ENCODE measurements at regions not wholly inside any gene's neighbourhood (a gene's known extent, or its start where the extent isn't known, plus 50 kb on each side); places are given as distances from the start of the nearest gene placed in this dataset.

DNA sequence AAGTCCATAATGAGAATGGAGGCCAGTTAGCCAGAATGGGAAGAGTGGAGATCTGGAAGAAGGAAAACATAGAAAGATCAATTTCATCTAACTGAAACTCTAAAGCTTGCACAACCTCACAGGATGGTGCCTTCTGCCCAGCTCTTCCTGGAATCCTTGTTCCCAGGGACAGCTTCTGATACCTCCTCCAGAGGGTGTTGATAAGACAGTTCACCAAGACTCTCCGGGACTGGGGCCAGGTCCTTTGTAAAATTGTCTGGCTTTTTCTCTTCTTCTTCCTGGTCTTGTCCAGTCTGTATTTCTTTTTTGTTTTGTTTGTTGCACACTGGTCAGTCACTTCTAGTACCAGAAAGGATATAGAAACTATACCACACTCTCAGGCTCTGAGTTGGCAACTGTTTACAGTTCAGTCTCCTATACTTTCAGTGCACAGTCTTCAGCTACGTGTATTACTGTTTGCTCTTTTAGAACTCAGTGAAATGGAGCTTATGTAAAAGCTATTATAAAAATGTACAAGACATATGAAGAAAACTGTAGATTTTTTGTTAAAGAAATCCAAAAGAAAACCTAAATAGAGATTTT is 142.8 kb upstream of the RPL34 start:
- H3K4me3 Mint-ChIP-seq = no peak overlapping the region
- intact Hi-C loops (cut with micrococcal nuclease) = no loop called here
- no peak overlapping the region for H3K27ac Mint-ChIP-seq
- DNase-seq (no peak), ATAC-seq (no peak)
- TF ChIP-seq, protein P1, sequence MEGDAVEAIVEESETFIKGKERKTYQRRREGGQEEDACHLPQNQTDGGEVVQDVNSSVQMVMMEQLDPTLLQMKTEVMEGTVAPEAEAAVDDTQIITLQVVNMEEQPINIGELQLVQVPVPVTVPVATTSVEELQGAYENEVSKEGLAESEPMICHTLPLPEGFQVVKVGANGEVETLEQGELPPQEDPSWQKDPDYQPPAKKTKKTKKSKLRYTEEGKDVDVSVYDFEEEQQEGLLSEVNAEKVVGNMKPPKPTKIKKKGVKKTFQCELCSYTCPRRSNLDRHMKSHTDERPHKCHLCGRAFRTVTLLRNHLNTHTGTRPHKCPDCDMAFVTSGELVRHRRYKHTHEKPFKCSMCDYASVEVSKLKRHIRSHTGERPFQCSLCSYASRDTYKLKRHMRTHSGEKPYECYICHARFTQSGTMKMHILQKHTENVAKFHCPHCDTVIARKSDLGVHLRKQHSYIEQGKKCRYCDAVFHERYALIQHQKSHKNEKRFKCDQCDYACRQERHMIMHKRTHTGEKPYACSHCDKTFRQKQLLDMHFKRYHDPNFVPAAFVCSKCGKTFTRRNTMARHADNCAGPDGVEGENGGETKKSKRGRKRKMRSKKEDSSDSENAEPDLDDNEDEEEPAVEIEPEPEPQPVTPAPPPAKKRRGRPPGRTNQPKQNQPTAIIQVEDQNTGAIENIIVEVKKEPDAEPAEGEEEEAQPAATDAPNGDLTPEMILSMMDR (IDR thresholded peaks at IDR 0.05) = no peak
- H3K27me3 Mint-ChIP-seq = no peaks in the 10 kb centered on the region
- no peaks in the 10 kb centered on the region for H3K36me3 Mint-ChIP-seq (ENCODE audit: low read depth)
- POLR2A ChIA-PET = interaction anchor here (0.6 kb wide), 1 partner anchor 21 kb away, joined by 5 read pairs; no protein-coding TSS in a partner anchor
- CTCF ChIA-PET = no interaction called here
- no peaks in the 10 kb centered on the region for H3K9me3 Mint-ChIP-seq
- peaks cover 10% of the 10 kb centered on the region for H3K4me1 Mint-ChIP-seq (ENCODE audit: low read depth)

DNA sequence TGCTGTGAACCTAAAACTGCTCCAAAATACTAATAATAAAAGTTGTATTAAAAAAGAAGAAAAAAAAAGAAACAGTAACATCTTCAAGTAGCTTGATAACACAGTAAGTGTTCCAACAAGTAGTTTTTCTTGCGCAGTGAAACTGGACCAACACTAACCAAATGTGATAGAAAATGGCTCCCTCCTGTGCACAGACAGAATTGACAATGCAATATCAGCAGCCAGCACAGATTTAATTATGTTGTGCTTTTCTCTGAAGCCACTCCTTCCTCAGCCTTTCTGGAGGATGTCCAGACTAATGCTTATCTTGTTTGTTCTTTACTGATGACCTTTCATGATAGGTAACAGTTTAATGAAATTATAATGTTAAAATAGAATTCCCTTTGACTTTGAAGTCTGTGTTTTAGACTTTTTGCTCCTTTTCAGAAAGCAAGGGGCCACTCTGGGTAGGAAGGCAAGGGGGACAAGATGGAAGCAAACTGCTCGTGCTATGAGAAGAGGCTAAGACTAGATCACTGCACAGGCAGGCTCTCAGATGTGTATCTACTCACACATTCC is 147.1 kb upstream of the RPL34 start:
- TF ChIP-seq, protein P1 (IDR thresholded peaks at IDR 0.05) = no peak
- no peak for ATAC-seq
- DNase-seq = no peak
- H3K27me3 Mint-ChIP-seq = no peaks in the 10 kb centered on the region
- no peaks in the 10 kb centered on the region for H3K9me3 Mint-ChIP-seq
- H3K4me1 Mint-ChIP-seq (ENCODE audit: low read depth) = peaks cover 14% of the 10 kb centered on the region
- intact Hi-C loops (cut with micrococcal nuclease) = loop anchor here (5.0 kb wide), 1 partner anchor 44 kb away; no protein-coding TSS in a partner anchor
- CTCF ChIA-PET = no interaction called here
- POLR2A ChIA-PET = interaction anchor here (0.7 kb wide), 1 partner anchor 11 kb away, joined by 3 read pairs; no protein-coding TSS in a partner anchor
- no peak overlapping the region for H3K4me3 Mint-ChIP-seq
- no peaks in the 10 kb centered on the region for H3K36me3 Mint-ChIP-seq (ENCODE audit: low read depth)
- H3K27ac Mint-ChIP-seq = no peak overlapping the region

- intact Hi-C loops (cut with micrococcal nuclease) = no loop called here
- Mint-ChIP-seq H3K9me3 (no peaks in the 10 kb centered on the region), H3K27me3 (no peaks in the 10 kb centered on the region), H3K27ac (peak overlapping the region; percentile 81), H3K4me1 (ENCODE audit: low read depth) (peaks cover 40% of the 10 kb centered on the region), H3K36me3 (ENCODE audit: low read depth) (no peaks in the 10 kb centered on the region), H3K4me3 (peak overlapping the region; percentile 56)
- ATAC-seq (peak; percentile 94), DNase-seq (peak; percentile 60)
- TF ChIP-seq, protein P1 (IDR thresholded peaks at IDR 0.05) = no peak
- CTCF ChIA-PET = interaction anchor here (0.6 to 2.5 kb wide), 5 partner anchors 14 to 448 kb away, joined by 3 to 7 read pairs (median 5); no protein-coding TSS in a partner anchor
- POLR2A ChIA-PET = interaction anchor here (0.6 to 1.2 kb wide), 4 partner anchors 12 to 282 kb away, joined by 3 read pairs; no protein-coding TSS in a partner anchor
Measured at GRCh38 chr4:108466936-108467902, 153.2 kb upstream of the RPL34 start.

DNA sequence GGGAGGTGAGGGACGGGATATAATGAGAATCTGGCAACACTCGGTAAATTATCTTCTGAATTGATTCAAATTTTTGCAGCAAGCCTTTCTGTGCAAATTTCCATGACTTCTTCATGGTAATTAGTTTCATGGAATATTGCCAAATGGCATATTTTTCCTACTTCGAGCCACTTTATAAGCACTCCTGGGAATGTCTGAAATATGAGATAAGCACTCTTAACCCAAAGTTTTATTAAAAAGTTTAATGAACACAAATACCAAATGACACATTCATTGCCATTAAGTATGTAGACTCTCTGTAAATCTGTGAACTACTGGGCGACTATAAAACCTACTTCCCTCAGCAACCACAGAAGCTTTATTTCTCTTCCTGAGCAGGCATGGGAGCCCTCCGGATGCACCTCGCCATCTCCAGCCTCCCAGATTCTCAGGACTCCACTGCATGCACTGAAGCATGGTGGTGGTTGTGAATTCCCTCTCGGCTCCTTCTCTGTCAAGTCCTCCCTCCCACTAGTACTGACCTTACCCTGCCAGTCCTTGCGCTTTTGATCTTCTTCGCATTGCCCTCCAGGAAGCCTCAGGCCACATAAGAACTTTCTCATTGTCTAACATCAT is 154.4 kb upstream of the RPL34 start:
- peaks cover 40% of the 10 kb centered on the region for H3K4me1 Mint-ChIP-seq (ENCODE audit: low read depth)
- H3K36me3 Mint-ChIP-seq (ENCODE audit: low read depth) = no peaks in the 10 kb centered on the region
- H3K9me3 Mint-ChIP-seq = no peaks in the 10 kb centered on the region
- no peaks in the 10 kb centered on the region for H3K27me3 Mint-ChIP-seq
- ChIA-PET CTCF (interaction anchor here (1.0 to 2.5 kb wide), 5 partner anchors 15 to 447 kb away, joined by 3 to 7 read pairs (median 4); no protein-coding TSS in a partner anchor), POLR2A (interaction anchor here (0.6 to 1.2 kb wide), 4 partner anchors 17 to 153 kb away, joined by 3 read pairs; no protein-coding TSS in a partner anchor)
- H3K27ac Mint-ChIP-seq = peak overlapping the region; percentile 8
- no peak for ATAC-seq
- TF ChIP-seq, protein P1 (IDR thresholded peaks at IDR 0.05) = no peak
- peak overlapping the region; percentile 5 for H3K4me3 Mint-ChIP-seq
- DNase-seq = no peak
- intact Hi-C loops (cut with micrococcal nuclease) = no loop called here

All from activated CD8-positive, alpha-beta T cell treated with anti-CD3 and anti-CD28 coated beads for 36 hours (primary cell).